SU-DHL-6 (cell line): ENCODE measurements at regions not wholly inside any gene's neighbourhood (a gene's known extent, or its start where the extent isn't known, plus 50 kb on each side); places are given as distances from the start of the nearest gene placed in this dataset.

Experiments
- H2AFZ ChIP-seq: fragments of 200-600 bp; sonication (generic); 2 replicates; pipeline ENCODE4 v1.6.1; 2014; ENCODE audit warnings: low read depth, mild to moderate bottlenecking, moderate library complexity, mixed read lengths, antibody characterized with exemption, low read length; ENCODE audit not compliant: severe bottlenecking
- H3F3A ChIP-seq: fragments of 200-600 bp; shearing (Covaris generic); 2 replicates; pipeline ENCODE4 v1.6.0; 2016; ENCODE audit warnings: antibody characterized with exemption, mild to moderate bottlenecking; ENCODE audit not compliant: insufficient read depth
- H3K27ac ChIP-seq: fragments of 200-600 bp; sonication (generic); 2 replicates; pipeline ENCODE4 v1.5.1; 2016; ENCODE audit warnings: low read depth, mild to moderate bottlenecking, low read length, moderate library complexity, mixed read lengths
- H3K27me3 ChIP-seq: fragments of 200-600 bp; sonication (generic), shearing (Covaris generic); 2 replicates; pipeline ENCODE4 v1.6.0; 2014; ENCODE audit warnings: mild to moderate bottlenecking, low read length
- H3K36me3 ChIP-seq: fragments of 200-600 bp; sonication (generic); 2 replicates; pipeline ENCODE4 v1.6.1; 2014; ENCODE audit warnings: mild to moderate bottlenecking, low read length, mixed read lengths
- H3K4me2 ChIP-seq: fragments of 300-600, 200-600 bp; shearing (Covaris generic), sonication (generic); 2 replicates; pipeline ENCODE4 v1.6.0; 2014; ENCODE audit warnings: low read length, low read depth, mild to moderate bottlenecking; ENCODE audit not compliant: poor library complexity, severe bottlenecking
- H3K4me3 ChIP-seq: fragments of 200-600 bp; sonication (generic); 2 replicates; pipeline ENCODE4 v1.5.1; 2014; ENCODE audit warnings: antibody characterized with exemption, low read length, mild to moderate bottlenecking, mixed read lengths; ENCODE audit not compliant: insufficient read depth, poor library complexity, severe bottlenecking
- H3K79me2 ChIP-seq: fragments of 200-600 bp; sonication (generic); 2 replicates; pipeline ENCODE4 v1.6.1; 2014; ENCODE audit warnings: mild to moderate bottlenecking, low read length, moderate library complexity; ENCODE audit not compliant: insufficient read depth
- H3K9ac ChIP-seq: fragments of 200-600 bp; sonication (generic); 2 replicates; pipeline ENCODE4 v1.7.0; 2014; ENCODE audit warnings: mild to moderate bottlenecking, low read length
- H3K9me2 ChIP-seq: fragments of 200-600 bp; sonication (generic); replicated peaks from 2 replicates; pipeline ENCODE4 v1.6.1; 2014; ENCODE audit warnings: low read length; ENCODE audit not compliant: insufficient read depth
- H3K9me3 ChIP-seq: fragments of 200-600 bp; sonication (generic); 2 replicates; pipeline ENCODE4 v1.6.1; 2014; ENCODE audit warnings: low read length, mixed read lengths; ENCODE audit not compliant: insufficient read depth
- H4K20me1 ChIP-seq: fragments of 200-600 bp; sonication (generic); 2 replicates; pipeline ENCODE4 v1.6.1; 2014; ENCODE audit warnings: low read depth, mild to moderate bottlenecking, antibody characterized with exemption, low read length, moderate library complexity, mixed read lengths
- EZH2phosphoT487 ChIP-seq: fragments of 200-600 bp; sonication (generic), shearing (Covaris generic); conservative IDR thresholded peaks from 2 replicates; pipeline ENCODE4 v1.6.1; 2018; ENCODE audit warnings: mild to moderate bottlenecking, antibody characterized with exemption, low read length, moderate library complexity, mixed read lengths
- TF ChIP-seq, protein P1 (sequence below): fragments of 200-600 bp; sonication (generic); IDR thresholded peaks from one replicate; pipeline ENCODE4 v1.5.1; 2017; ENCODE audit warnings: antibody characterized with exemption, mild to moderate bottlenecking, low read length, moderate library complexity; ENCODE audit not compliant: insufficient read depth, poor library complexity, severe bottlenecking

- Histone ChIP-seq H3K9me3 (no peaks in the 10 kb centered on the region), H3F3A (no peaks in the 10 kb centered on the region), H3K27ac (no peak overlapping the region), H3K4me2 (no peak overlapping the region), H3K9ac (no peak overlapping the region), H3K79me2 (no peaks in the 10 kb centered on the region), H3K9me2 (no peaks in the 10 kb centered on the region), H3K4me3 (no peak overlapping the region), H4K20me1 (no peaks in the 10 kb centered on the region), H3K36me3 (no peaks in the 10 kb centered on the region), H3K27me3 (no peaks in the 10 kb centered on the region), H2AFZ (no peak overlapping the region)
- TF ChIP-seq, protein P1, sequence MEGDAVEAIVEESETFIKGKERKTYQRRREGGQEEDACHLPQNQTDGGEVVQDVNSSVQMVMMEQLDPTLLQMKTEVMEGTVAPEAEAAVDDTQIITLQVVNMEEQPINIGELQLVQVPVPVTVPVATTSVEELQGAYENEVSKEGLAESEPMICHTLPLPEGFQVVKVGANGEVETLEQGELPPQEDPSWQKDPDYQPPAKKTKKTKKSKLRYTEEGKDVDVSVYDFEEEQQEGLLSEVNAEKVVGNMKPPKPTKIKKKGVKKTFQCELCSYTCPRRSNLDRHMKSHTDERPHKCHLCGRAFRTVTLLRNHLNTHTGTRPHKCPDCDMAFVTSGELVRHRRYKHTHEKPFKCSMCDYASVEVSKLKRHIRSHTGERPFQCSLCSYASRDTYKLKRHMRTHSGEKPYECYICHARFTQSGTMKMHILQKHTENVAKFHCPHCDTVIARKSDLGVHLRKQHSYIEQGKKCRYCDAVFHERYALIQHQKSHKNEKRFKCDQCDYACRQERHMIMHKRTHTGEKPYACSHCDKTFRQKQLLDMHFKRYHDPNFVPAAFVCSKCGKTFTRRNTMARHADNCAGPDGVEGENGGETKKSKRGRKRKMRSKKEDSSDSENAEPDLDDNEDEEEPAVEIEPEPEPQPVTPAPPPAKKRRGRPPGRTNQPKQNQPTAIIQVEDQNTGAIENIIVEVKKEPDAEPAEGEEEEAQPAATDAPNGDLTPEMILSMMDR: no peak
- no peak for TF ChIP-seq EZH2phosphoT487
Measured at GRCh38 chr12:78612190-78612589, 252.4 kb upstream of the SYT1 start.

DNA sequence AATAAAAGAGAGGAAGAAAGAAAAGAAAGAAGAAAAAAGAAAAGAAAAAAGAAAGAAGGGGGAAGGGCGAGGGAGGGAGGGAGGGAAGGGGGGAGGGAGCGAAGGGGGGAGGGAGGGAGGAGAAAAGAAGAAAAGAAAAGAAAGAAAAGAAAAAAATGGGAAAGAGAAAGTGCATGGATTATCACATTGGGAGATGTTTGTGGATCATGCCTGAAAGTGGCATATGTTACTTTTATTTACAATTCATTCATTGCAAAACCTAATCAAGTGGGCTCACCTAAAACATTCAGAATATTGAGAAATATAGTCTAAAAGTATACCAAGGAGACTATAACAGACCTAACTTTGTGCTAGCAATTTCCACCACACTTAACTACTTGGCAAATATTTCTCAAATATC lies 246.9 kb upstream of the SYT1 start:
- H3K79me2 ChIP-seq: no peaks in the 10 kb centered on the region
- no peaks in the 10 kb centered on the region for H3K9me3 ChIP-seq
- H3K36me3 ChIP-seq: no peaks in the 10 kb centered on the region
- H2AFZ ChIP-seq: no peak overlapping the region
- no peaks in the 10 kb centered on the region for H3K9me2 ChIP-seq
- TF ChIP-seq EZH2phosphoT487: no peak
- TF ChIP-seq, protein P1: no peak
- H3K27me3 ChIP-seq: no peaks in the 10 kb centered on the region
- H3K4me3 ChIP-seq: no peak overlapping the region
- no peak overlapping the region for H3K4me2 ChIP-seq
- H4K20me1 ChIP-seq: no peaks in the 10 kb centered on the region
- no peak overlapping the region for H3K9ac ChIP-seq
- H3K27ac ChIP-seq: no peak overlapping the region
- H3F3A ChIP-seq: no peaks in the 10 kb centered on the region

- no peak overlapping the region for H3K27ac ChIP-seq
- H3K9me3 ChIP-seq: no peaks in the 10 kb centered on the region
- H3K36me3 ChIP-seq: no peaks in the 10 kb centered on the region
- no peaks in the 10 kb centered on the region for H4K20me1 ChIP-seq
- TF ChIP-seq, protein P1: no peak
- no peak for TF ChIP-seq EZH2phosphoT487
- no peak overlapping the region for H3K9ac ChIP-seq
- no peak overlapping the region for H3K4me3 ChIP-seq
- no peaks in the 10 kb centered on the region for H3F3A ChIP-seq
- no peaks in the 10 kb centered on the region for H3K79me2 ChIP-seq
- no peaks in the 10 kb centered on the region for H3K27me3 ChIP-seq
- no peak overlapping the region for H3K4me2 ChIP-seq
- no peaks in the 10 kb centered on the region for H3K9me2 ChIP-seq
- no peak overlapping the region for H2AFZ ChIP-seq
Measured at GRCh38 chr12:78622529-78623195, 241.9 kb upstream of the SYT1 start.
